Large intestine (tissue), 3 donors: ENCODE measurements at regions not wholly inside any gene's neighbourhood (a gene's known extent, or its start where the extent isn't known, plus 50 kb on each side); places are given as distances from the start of the nearest gene placed in this dataset.

ENCODE experiments used
- DNase-seq, 2 donors: peaks; one replicate each; pipeline versions ENCODE4 v3.0.0 to v3.0.0-alpha.2; 2013
- H3K27ac ChIP-seq: one replicate; pipeline ENCODE4 v1.5.1; 2013; ENCODE audit warnings: low read length
- H3K27me3 ChIP-seq: 2 replicates; pipeline ENCODE4 v1.6.1; 2013; ENCODE audit warnings: low read length; ENCODE audit not compliant: control insufficient read depth, insufficient read depth
- H3K36me3 ChIP-seq: 2 replicates; pipeline ENCODE4 v1.6.1; 2013; ENCODE audit warnings: low read length; ENCODE audit not compliant: control insufficient read depth, insufficient read depth
- H3K4me1 ChIP-seq: one replicate; pipeline ENCODE4 v1.6.1; 2013; ENCODE audit warnings: low read length; ENCODE audit not compliant: control insufficient read depth, insufficient read depth
- H3K4me3 ChIP-seq: one replicate; pipeline ENCODE4 v1.5.1; 2013; ENCODE audit warnings: low read length
- H3K9me3 ChIP-seq: one replicate; pipeline ENCODE4 v1.6.1; 2013; ENCODE audit warnings: mild to moderate bottlenecking, low read depth, low read length, moderate library complexity; ENCODE audit not compliant: control insufficient read depth
- WGBS: methylation state at CpG from one replicate; pipeline ENCODE4 v1.1.5; 2013; ENCODE audit warnings: low lambda C conversion rate; ENCODE audit not compliant: insufficient coverage; 5-methylcytosine and 5-hydroxymethylcytosine counted together

GRCh38 chr2:144942516-144943256 lies 422.8 kb upstream of the ZEB2 start:
- Histone ChIP-seq H3K27ac (peak overlapping the region; percentile 68), H3K36me3 (no peaks in the 10 kb centered on the region), H3K9me3 (no peaks in the 10 kb centered on the region), H3K27me3 (no peaks in the 10 kb centered on the region), H3K4me3 (no peak overlapping the region), H3K4me1 (peaks cover 20% of the 10 kb centered on the region)
- 39% methylated on average over 6 of the region's 8 CpGs for WGBS
- peak; percentile 84 to 94 for DNase-seq

GRCh38 chr2:144941743-144942488 lies 422.0 kb upstream of the ZEB2 start:
- Histone ChIP-seq H3K27ac (no peak overlapping the region), H3K36me3 (no peaks in the 10 kb centered on the region), H3K27me3 (no peaks in the 10 kb centered on the region), H3K9me3 (no peaks in the 10 kb centered on the region), H3K4me1 (peaks cover 18% of the 10 kb centered on the region), H3K4me3 (no peak overlapping the region)
- no peak for DNase-seq
- WGBS: 79% methylated on average over 2 of the region's 5 CpGs

GRCh38 chr2:144939590-144939989 lies 419.7 kb upstream of the ZEB2 start:
- no CpG with 5 or more reads among the region's 5 CpGs for WGBS
- H3K4me3 ChIP-seq: no peak overlapping the region

GRCh38 chr2:144937910-144938709 lies 418.2 kb upstream of the ZEB2 start:
- WGBS: 89% methylated on average over 3 of the region's 7 CpGs
- peak; percentile 42 to 61 for DNase-seq
- no peaks in the 10 kb centered on the region for H3K27me3 ChIP-seq

More at GRCh38 chr2:144939590-144939989, 419.7 kb upstream of the ZEB2 start:
- Histone ChIP-seq H3K36me3 (no peaks in the 10 kb centered on the region), H3K4me1 (peaks cover 6% of the 10 kb centered on the region), H3K27ac (no peak overlapping the region), H3K27me3 (no peaks in the 10 kb centered on the region), H3K9me3 (no peaks in the 10 kb centered on the region)
- DNase-seq: no peak

GRCh38 chr2:144937066-144937465 lies 417.1 kb upstream of the ZEB2 start:
- no peaks in the 10 kb centered on the region for H3K9me3 ChIP-seq
- no peaks in the 10 kb centered on the region for H3K36me3 ChIP-seq
- H3K27ac ChIP-seq: no peak overlapping the region
- H3K4me3 ChIP-seq: no peak overlapping the region
- no peaks in the 10 kb centered on the region for H3K27me3 ChIP-seq
- no peaks in the 10 kb centered on the region for H3K4me1 ChIP-seq
- no peak for DNase-seq

More at GRCh38 chr2:144937910-144938709, 418.2 kb upstream of the ZEB2 start:
- H3K9me3 ChIP-seq: no peaks in the 10 kb centered on the region
- H3K36me3 ChIP-seq: no peaks in the 10 kb centered on the region
- no peak overlapping the region for H3K27ac ChIP-seq
- peaks cover 4% of the 10 kb centered on the region for H3K4me1 ChIP-seq
- no peak overlapping the region for H3K4me3 ChIP-seq

- Histone ChIP-seq H3K27ac (no peak overlapping the region), H3K4me3 (no peak overlapping the region), H3K4me1 (no peaks in the 10 kb centered on the region), H3K9me3 (no peaks in the 10 kb centered on the region), H3K27me3 (no peaks in the 10 kb centered on the region), H3K36me3 (no peaks in the 10 kb centered on the region)
- no CpG with 5 or more reads among the region's 4 CpGs for WGBS
- no peak for DNase-seq
Measured at GRCh38 chr2:144936442-144936841, 416.5 kb upstream of the ZEB2 start.

GRCh38 chr2:144935736-144936135 lies 415.8 kb upstream of the ZEB2 start:
- H3K36me3 ChIP-seq: no peaks in the 10 kb centered on the region
- DNase-seq: no peak
- H3K27me3 ChIP-seq: no peaks in the 10 kb centered on the region
- 100% methylated on average over 1 of the region's 2 CpGs for WGBS
- H3K9me3 ChIP-seq: no peaks in the 10 kb centered on the region
- H3K4me1 ChIP-seq: no peaks in the 10 kb centered on the region
- H3K4me3 ChIP-seq: no peak overlapping the region
- no peak overlapping the region for H3K27ac ChIP-seq

GRCh38 chr2:144935191-144935590 lies 415.3 kb upstream of the ZEB2 start:
- Histone ChIP-seq H3K27me3 (no peaks in the 10 kb centered on the region), H3K4me3 (no peak overlapping the region), H3K9me3 (no peaks in the 10 kb centered on the region), H3K36me3 (no peaks in the 10 kb centered on the region), H3K27ac (no peak overlapping the region), H3K4me1 (no peaks in the 10 kb centered on the region)
- WGBS: 80% methylated on average over 1 of the region's 5 CpGs
- DNase-seq: no peak

- H3K36me3 ChIP-seq: no peaks in the 10 kb centered on the region
- no peak overlapping the region for H3K4me3 ChIP-seq
- no peak for DNase-seq
- H3K27ac ChIP-seq: no peak overlapping the region
- H3K9me3 ChIP-seq: peaks cover 4% of the 10 kb centered on the region
- H3K27me3 ChIP-seq: no peaks in the 10 kb centered on the region
- H3K4me1 ChIP-seq: no peaks in the 10 kb centered on the region
Measured at GRCh38 chr2:144931960-144932359, 412.0 kb upstream of the ZEB2 start.

- H3K36me3 ChIP-seq: no peaks in the 10 kb centered on the region
- no peak overlapping the region for H3K4me3 ChIP-seq
- 100% methylated on average over 1 of the region's 1 CpG for WGBS
- H3K27ac ChIP-seq: no peak overlapping the region
- peaks cover 4% of the 10 kb centered on the region for H3K9me3 ChIP-seq
- H3K4me1 ChIP-seq: no peaks in the 10 kb centered on the region
- no peaks in the 10 kb centered on the region for H3K27me3 ChIP-seq
- DNase-seq: no peak
Measured at GRCh38 chr2:144931480-144931879, 411.6 kb upstream of the ZEB2 start.
